ENCODE measurements at regions not wholly inside any gene's neighbourhood (a gene's known extent, or its start where the extent isn't known, plus 50 kb on each side); places are given as distances from the start of the nearest gene placed in this dataset.

GRCh38 chr1:229192031-229192430 is 78.9 kb upstream of the RAB4A start:
- no peaks in the 10 kb centered on the region for H3K9me3 ChIP-seq
- H3K36me3 ChIP-seq = no peaks in the 10 kb centered on the region
- H3K4me3 ChIP-seq = no peak overlapping the region
- TF ChIP-seq POLR2A (IDR thresholded peaks at IDR 0.05) = no peak
- no peak for TF ChIP-seq POLR2AphosphoS5 (IDR thresholded peaks at IDR 0.05)
- no peak for TF ChIP-seq CTCF (IDR thresholded peaks at IDR 0.05)
- TF ChIP-seq EP300 (IDR thresholded peaks at IDR 0.05; ENCODE audit: low read depth) = no peak
- WGBS, 2 donors (ENCODE audit: low coverage in 1 of 2) = 63 to 70% methylated on average over 1 of the region's 1 CpG
- no peak overlapping the region for H3K27ac ChIP-seq
- DNase-seq = no peak
- H3K4me1 ChIP-seq = no peaks in the 10 kb centered on the region
- intact Hi-C loops (cut with DNase I; ENCODE audit: low total_unique reads) (no loop called here), in situ Hi-C loops (cut with MboI; ENCODE audit: low pct_ligation_motif_present in 1 of 4, low pct_unique_long_range_greater_than_20kb in 1 of 4, low sequenced_read_pairs in 3 of 4) (no loop called here)
- no peaks in the 10 kb centered on the region for H3K27me3 ChIP-seq

GRCh38 chr1:229192853-229193252 is 78.1 kb upstream of the RAB4A start:
- in situ Hi-C loops (cut with MboI; ENCODE audit: low pct_ligation_motif_present in 1 of 4, low pct_unique_long_range_greater_than_20kb in 1 of 4, low sequenced_read_pairs in 3 of 4) (no loop called here), intact Hi-C loops (cut with DNase I; ENCODE audit: low total_unique reads) (no loop called here)
- WGBS, 2 donors (ENCODE audit: low coverage in 1 of 2) = 45 to 77% methylated on average over 2 to 4 of the region's 4 CpGs

GRCh38 chr1:229194096-229194495 is 76.8 kb upstream of the RAB4A start:
- Histone ChIP-seq H3K27ac (no peak overlapping the region), H3K36me3 (no peaks in the 10 kb centered on the region), H3K4me1 (peaks cover 0 to under 1% (median 0%) of the 10 kb centered on the region in 4 donors), H3K4me3 (no peak overlapping the region), H3K27me3 (no peaks in the 10 kb centered on the region), H3K9me3 (no peaks in the 10 kb centered on the region)
- in situ Hi-C loops (cut with MboI; ENCODE audit: low pct_ligation_motif_present in 1 of 4, low pct_unique_long_range_greater_than_20kb in 1 of 4, low sequenced_read_pairs in 3 of 4) (no loop called here), intact Hi-C loops (cut with DNase I; ENCODE audit: low total_unique reads) (no loop called here)
- WGBS, 2 donors (ENCODE audit: low coverage in 1 of 2) = 89 to 96% methylated on average over 7 to 9 of the region's 9 CpGs
- no peak for DNase-seq
- no peak for TF ChIP-seq EP300 (IDR thresholded peaks at IDR 0.05; ENCODE audit: low read depth)
- TF ChIP-seq POLR2AphosphoS5 (IDR thresholded peaks at IDR 0.05) = no peak

More at GRCh38 chr1:229192853-229193252, 78.1 kb upstream of the RAB4A start:
- Histone ChIP-seq H3K4me3 (no peak overlapping the region), H3K27me3 (no peaks in the 10 kb centered on the region), H3K36me3 (no peaks in the 10 kb centered on the region), H3K27ac (no peak overlapping the region), H3K4me1 (no peaks in the 10 kb centered on the region), H3K9me3 (no peaks in the 10 kb centered on the region)
- TF ChIP-seq EP300 (IDR thresholded peaks at IDR 0.05; ENCODE audit: low read depth) (no peak), CTCF (IDR thresholded peaks at IDR 0.05) (no peak), POLR2AphosphoS5 (IDR thresholded peaks at IDR 0.05) (no peak)
- no peak for DNase-seq

- intact Hi-C loops (cut with DNase I; ENCODE audit: low total_unique reads) (no loop called here), in situ Hi-C loops (cut with MboI; ENCODE audit: low pct_ligation_motif_present in 1 of 4, low pct_unique_long_range_greater_than_20kb in 1 of 4, low sequenced_read_pairs in 3 of 4) (no loop called here)
- 83 to 100% methylated on average over 1 of the region's 1 CpG for WGBS, 2 donors (ENCODE audit: low coverage in 1 of 2)
- no peak for DNase-seq
- TF ChIP-seq POLR2A (IDR thresholded peaks at IDR 0.05) (no peak), POLR2AphosphoS5 (IDR thresholded peaks at IDR 0.05) (no peak), EP300 (IDR thresholded peaks at IDR 0.05; ENCODE audit: low read depth) (no peak), CTCF (IDR thresholded peaks at IDR 0.05) (no peak)
- no peaks in the 10 kb centered on the region for H3K9me3 ChIP-seq
- H3K27me3 ChIP-seq = no peaks in the 10 kb centered on the region
- H3K27ac ChIP-seq = no peak overlapping the region
- H3K36me3 ChIP-seq = no peaks in the 10 kb centered on the region
- H3K4me1 ChIP-seq = peaks cover 0 to 12% (median 9%) of the 10 kb centered on the region in 4 donors
- H3K4me3 ChIP-seq = no peak overlapping the region
These were observed 75.7 kb upstream of the RAB4A start for GRCh38 chr1:229195246-229195645.
